Right atrium auricular region (tissue), 2 donors: ENCODE measurements at regions not wholly inside any gene's neighbourhood (a gene's known extent, or its start where the extent isn't known, plus 50 kb on each side); places are given as distances from the start of the nearest gene placed in this dataset.

ENCODE experiments used
- DNase-seq: peaks from one replicate; pipeline ENCODE4 v3.0.0-alpha.2; 2019; ENCODE audit warnings: low spot score
- H3K27ac ChIP-seq, 2 donors: fragments of 200-600 bp; sonication (generic); 1 replicate in 1 of 2; 2 replicates in 1 of 2; pipeline ENCODE4 v1.5.1; 2016 to 2019
- H3K27me3 ChIP-seq, 2 donors: fragments of 200-600 bp; sonication (generic); one replicate each; pipeline versions ENCODE4 v1.5.1 to v1.6.0; 2017 to 2019
- H3K36me3 ChIP-seq: fragments of 200-600 bp; sonication (generic); one replicate; pipeline ENCODE4 v1.5.1; 2016
- H3K4me1 ChIP-seq, 2 donors: fragments of 200-600 bp; sonication (generic); one replicate each; pipeline versions ENCODE4 v1.5.1 to v1.6.0; 2017 to 2019
- H3K4me3 ChIP-seq, 2 donors: fragments of 200-600 bp; sonication (generic); 1 replicate in 1 of 2; 2 replicates in 1 of 2; pipeline ENCODE4 v1.5.1; 2017 to 2019; ENCODE audit warnings: mild to moderate bottlenecking in 1 of 2, moderate library complexity in 1 of 2
- H3K9me3 ChIP-seq, 2 donors: fragments of 200-600 bp; sonication (generic); one replicate each; pipeline ENCODE4 v1.5.1; 2019
- TF ChIP-seq, protein P1 (sequence below), 2 donors: fragments of 200-600 bp; sonication (generic); IDR thresholded peaks; one replicate each; pipeline ENCODE4 v1.5.1; 2019; ENCODE audit warnings: antibody characterized with exemption in 2 of 2

DNA sequence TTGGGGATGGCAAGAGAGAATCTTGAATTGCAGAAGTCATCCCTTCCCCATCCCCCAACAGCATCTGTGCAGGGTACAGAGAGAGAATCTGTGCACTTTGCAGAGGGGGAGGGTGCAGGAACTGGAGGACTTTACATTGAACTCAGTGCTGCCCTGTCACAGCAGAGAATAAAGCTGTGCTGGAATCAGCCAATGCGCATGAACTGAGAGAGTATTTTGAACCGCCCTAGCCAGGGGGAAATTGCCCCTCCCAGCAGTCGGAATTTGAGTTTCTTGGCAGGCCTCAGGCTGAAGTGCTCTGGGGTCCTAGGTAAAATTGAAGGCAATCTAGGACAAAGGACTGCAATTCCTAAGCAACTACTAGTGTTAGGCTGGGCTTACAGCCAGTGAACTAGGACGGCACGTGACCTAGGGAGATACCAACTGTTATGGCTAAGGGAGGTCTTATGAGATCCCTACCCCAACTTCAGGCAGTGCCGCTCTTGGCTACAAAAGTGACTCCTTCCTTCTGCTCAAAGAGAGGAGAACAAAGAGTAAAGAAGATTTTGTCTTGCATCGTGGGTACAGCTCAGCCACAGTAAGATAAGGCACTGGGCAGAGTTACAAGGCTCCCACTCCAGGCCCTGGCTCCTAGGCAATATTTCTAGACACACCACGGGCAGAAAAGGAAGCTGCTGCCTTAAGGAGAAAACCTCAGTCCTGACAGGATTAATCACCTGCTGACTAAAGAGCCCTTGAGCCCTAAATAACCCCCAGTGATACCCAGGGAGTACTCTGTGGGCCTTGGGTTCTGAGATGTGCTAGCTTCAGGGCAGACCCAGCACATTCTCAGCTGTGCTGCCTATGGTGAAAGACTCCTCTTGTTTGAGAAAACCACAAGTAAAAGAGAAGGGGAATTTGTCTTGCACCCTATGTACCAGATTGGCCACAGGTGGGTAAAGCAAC, 300.5 kb upstream of the ALCAM start:
- TF ChIP-seq, protein P1, sequence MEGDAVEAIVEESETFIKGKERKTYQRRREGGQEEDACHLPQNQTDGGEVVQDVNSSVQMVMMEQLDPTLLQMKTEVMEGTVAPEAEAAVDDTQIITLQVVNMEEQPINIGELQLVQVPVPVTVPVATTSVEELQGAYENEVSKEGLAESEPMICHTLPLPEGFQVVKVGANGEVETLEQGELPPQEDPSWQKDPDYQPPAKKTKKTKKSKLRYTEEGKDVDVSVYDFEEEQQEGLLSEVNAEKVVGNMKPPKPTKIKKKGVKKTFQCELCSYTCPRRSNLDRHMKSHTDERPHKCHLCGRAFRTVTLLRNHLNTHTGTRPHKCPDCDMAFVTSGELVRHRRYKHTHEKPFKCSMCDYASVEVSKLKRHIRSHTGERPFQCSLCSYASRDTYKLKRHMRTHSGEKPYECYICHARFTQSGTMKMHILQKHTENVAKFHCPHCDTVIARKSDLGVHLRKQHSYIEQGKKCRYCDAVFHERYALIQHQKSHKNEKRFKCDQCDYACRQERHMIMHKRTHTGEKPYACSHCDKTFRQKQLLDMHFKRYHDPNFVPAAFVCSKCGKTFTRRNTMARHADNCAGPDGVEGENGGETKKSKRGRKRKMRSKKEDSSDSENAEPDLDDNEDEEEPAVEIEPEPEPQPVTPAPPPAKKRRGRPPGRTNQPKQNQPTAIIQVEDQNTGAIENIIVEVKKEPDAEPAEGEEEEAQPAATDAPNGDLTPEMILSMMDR (IDR thresholded peaks at IDR 0.05): no peak
- no peak overlapping the region for H3K4me3 ChIP-seq
- H3K4me1 ChIP-seq: no peaks in the 10 kb centered on the region
- no peaks in the 10 kb centered on the region for H3K36me3 ChIP-seq
- DNase-seq: no peak
- H3K27me3 ChIP-seq: no peaks in the 10 kb centered on the region
- no peaks in the 10 kb centered on the region for H3K9me3 ChIP-seq
- no peak overlapping the region for H3K27ac ChIP-seq

DNA sequence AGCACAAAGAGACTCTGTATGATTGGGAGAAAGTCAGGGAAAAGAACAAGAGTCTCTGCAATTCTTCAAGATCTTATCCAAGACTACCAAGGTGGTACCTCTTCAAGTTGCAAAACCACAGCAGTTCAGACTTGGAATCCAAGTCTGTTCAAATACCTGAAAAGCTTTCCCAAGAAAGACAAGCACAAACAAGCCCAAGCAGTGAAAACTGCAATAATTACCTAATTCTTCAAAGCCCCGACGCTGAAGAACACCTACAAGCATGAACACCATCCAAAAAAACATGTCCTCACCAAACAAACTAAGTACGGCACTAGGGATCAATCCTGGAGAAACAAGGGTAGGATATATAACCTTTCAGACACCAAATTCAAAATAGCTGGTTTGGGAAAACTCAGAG, 299.3 kb upstream of the ALCAM start:
- H3K9me3 ChIP-seq: no peaks in the 10 kb centered on the region
- TF ChIP-seq, protein P1 (IDR thresholded peaks at IDR 0.05): no peak
- H3K27me3 ChIP-seq: no peaks in the 10 kb centered on the region
- no peak overlapping the region for H3K4me3 ChIP-seq
- no peaks in the 10 kb centered on the region for H3K4me1 ChIP-seq
- no peaks in the 10 kb centered on the region for H3K36me3 ChIP-seq
- DNase-seq: no peak
- H3K27ac ChIP-seq: no peak overlapping the region

DNA sequence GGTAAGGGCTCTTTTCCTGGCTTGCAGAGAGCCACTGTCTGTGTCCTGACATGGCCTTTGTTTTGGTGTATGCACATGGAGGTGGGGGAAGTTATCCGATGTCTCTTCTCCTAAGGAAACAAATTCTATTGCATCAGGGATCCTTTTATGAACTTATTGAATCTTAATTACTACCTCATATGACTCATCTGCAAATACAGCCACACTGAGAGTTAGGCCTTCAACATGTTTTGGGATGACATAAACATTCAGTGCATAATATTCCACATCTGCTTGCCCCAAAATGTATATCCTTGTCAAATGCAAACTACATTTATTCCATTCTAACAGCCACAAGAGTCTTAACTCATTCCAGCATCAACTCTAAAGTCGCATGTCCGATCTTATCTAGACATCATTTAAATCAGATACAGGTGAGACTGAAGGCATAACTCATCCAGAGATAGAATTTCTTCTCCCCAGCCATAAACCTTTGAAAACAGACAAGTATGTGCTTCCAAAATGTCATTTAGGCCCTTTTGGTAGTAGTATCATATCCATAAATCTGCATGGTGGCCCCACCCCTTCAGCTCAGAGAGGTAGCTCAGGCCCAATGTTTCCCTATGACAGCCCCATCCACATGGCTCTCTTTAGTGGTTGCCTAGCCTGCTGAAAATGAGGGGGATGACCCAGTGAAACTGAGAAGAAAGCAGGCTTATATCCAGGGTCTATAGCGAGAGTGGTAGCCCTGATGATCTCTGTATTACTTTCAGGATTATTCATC, 289.5 kb upstream of the ALCAM start:
- Histone ChIP-seq H3K9me3 (peaks cover 0 to 16% of the 10 kb centered on the region in 2 donors), H3K36me3 (no peaks in the 10 kb centered on the region), H3K4me3 (no peak overlapping the region), H3K4me1 (no peaks in the 10 kb centered on the region), H3K27ac (no peak overlapping the region), H3K27me3 (no peaks in the 10 kb centered on the region)
- TF ChIP-seq, protein P1 (IDR thresholded peaks at IDR 0.05): no peak
- no peak for DNase-seq

DNA sequence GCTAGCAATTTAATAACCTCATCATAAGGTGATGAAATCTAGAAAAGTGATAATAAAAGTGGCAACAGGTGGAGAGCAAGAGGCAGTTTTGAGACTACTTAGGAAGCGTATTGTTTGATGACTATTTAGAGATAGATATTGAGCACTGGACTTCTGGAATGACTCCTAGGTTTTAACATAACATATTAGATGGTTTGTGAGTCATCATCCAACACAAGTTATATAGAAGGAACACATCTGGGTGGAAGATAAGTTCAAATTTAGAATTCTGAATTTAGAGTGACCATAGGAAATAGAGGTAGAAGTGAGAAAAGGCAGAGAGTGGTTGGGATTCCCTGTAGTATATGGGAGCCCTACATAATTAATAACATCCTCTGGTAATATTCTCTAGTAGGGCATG, 282.8 kb upstream of the ALCAM start:
- TF ChIP-seq, protein P1 (IDR thresholded peaks at IDR 0.05): no peak
- DNase-seq: no peak
- H3K36me3 ChIP-seq: no peaks in the 10 kb centered on the region
- H3K27me3 ChIP-seq: no peaks in the 10 kb centered on the region
- no peak overlapping the region for H3K4me3 ChIP-seq
- H3K9me3 ChIP-seq: no peaks in the 10 kb centered on the region
- no peak overlapping the region for H3K27ac ChIP-seq
- H3K4me1 ChIP-seq: no peaks in the 10 kb centered on the region

DNA sequence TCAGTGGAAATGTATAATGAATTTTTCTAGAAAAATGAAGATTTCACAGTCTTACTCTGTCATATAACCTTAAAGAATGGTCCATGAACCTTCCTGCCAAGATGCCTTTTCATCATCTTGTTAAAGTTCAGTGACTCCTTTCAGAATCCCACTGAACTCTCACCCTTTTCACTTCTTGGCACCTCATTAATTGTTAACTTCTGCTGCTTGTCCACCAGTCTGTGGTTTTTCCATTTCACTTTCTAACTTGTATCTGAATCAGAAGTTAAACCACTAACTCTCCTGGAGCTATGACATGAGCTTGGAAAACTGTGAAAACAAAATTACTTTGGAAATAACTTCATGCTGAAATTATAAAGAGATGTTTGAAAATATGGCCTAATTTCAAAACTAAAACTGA, 281.2 kb upstream of the ALCAM start:
- no peaks in the 10 kb centered on the region for H3K36me3 ChIP-seq
- no peaks in the 10 kb centered on the region for H3K9me3 ChIP-seq
- no peaks in the 10 kb centered on the region for H3K4me1 ChIP-seq
- TF ChIP-seq, protein P1 (IDR thresholded peaks at IDR 0.05): no peak
- H3K4me3 ChIP-seq: no peak overlapping the region
- no peak for DNase-seq
- H3K27ac ChIP-seq: no peak overlapping the region
- H3K27me3 ChIP-seq: no peaks in the 10 kb centered on the region
